KMS-11 (cell line): ENCODE measurements at regions not wholly inside any gene's neighbourhood (a gene's known extent, or its start where the extent isn't known, plus 50 kb on each side); places are given as distances from the start of the nearest gene placed in this dataset.

Experiments
- H2AFZ ChIP-seq: fragments of 200-600 bp; sonication (generic); 2 replicates; pipeline ENCODE4 v1.6.1; 2016; ENCODE audit warnings: antibody characterized with exemption, mixed run types, low read depth
- H3K27ac ChIP-seq: fragments of 200-600 bp; sonication (generic); 2 replicates; pipeline ENCODE4 v1.6.1; 2016; ENCODE audit warnings: mild to moderate bottlenecking, mixed run types
- H3K27me3 ChIP-seq: fragments of 200-600 bp; sonication (generic); 2 replicates; pipeline ENCODE4 v1.6.1; 2017; ENCODE audit warnings: mild to moderate bottlenecking, low read depth, mixed run types, moderate library complexity; ENCODE audit not compliant: insufficient read depth
- H3K36me3 ChIP-seq: fragments of 200-600 bp; sonication (generic); 2 replicates; pipeline ENCODE4 v1.6.1; 2017; ENCODE audit warnings: mild to moderate bottlenecking, mixed run types; ENCODE audit not compliant: insufficient read depth
- H3K4me1 ChIP-seq: fragments of 200-600 bp; sonication (generic); 2 replicates; pipeline ENCODE4 v1.6.1; 2016; ENCODE audit warnings: mild to moderate bottlenecking, low read depth, mixed run types; ENCODE audit not compliant: poor library complexity, severe bottlenecking
- H3K4me2 ChIP-seq: fragments of 200-600 bp; sonication (generic); 2 replicates; pipeline ENCODE4 v1.7.0; 2016; ENCODE audit warnings: mild to moderate bottlenecking, mixed run types
- H3K4me3 ChIP-seq: fragments of 200-600 bp; sonication (generic); IDR thresholded peaks from 2 replicates; pipeline ENCODE4 v1.6.1; 2017; ENCODE audit warnings: low read depth, low read length, mixed read lengths; ENCODE audit not compliant: insufficient read depth
- H3K79me2 ChIP-seq: fragments of 200-600 bp; sonication (generic); 2 replicates; pipeline ENCODE4 v1.6.1; 2016; ENCODE audit warnings: low read depth, mixed run types; ENCODE audit not compliant: insufficient read depth
- H3K9ac ChIP-seq: fragments of 200-600 bp; sonication (generic); 2 replicates; pipeline ENCODE4 v1.6.1; 2016; ENCODE audit warnings: mild to moderate bottlenecking, mixed run types
- H4K20me1 ChIP-seq: fragments of 200-600 bp; sonication (generic); 2 replicates; pipeline ENCODE4 v1.6.1; 2016; ENCODE audit warnings: mild to moderate bottlenecking, mixed run types; ENCODE audit not compliant: insufficient read depth
- TF ChIP-seq, protein P1 (sequence below): fragments of 200-600 bp; sonication (generic); conservative IDR thresholded peaks from 2 replicates; pipeline ENCODE4 v1.6.1; 2017; ENCODE audit warnings: low read depth, mild to moderate bottlenecking, antibody characterized with exemption, low read length, moderate library complexity, mixed read lengths

- Histone ChIP-seq H3K4me2 (no peak overlapping the region), H3K36me3 (no peaks in the 10 kb centered on the region), H3K79me2 (no peaks in the 10 kb centered on the region), H2AFZ (no peak overlapping the region), H3K9ac (no peak overlapping the region), H4K20me1 (no peaks in the 10 kb centered on the region), H3K4me3 (no peak overlapping the region), H3K27ac (no peak overlapping the region), H3K27me3 (no peaks in the 10 kb centered on the region), H3K4me1 (no peaks in the 10 kb centered on the region)
- TF ChIP-seq, protein P1, sequence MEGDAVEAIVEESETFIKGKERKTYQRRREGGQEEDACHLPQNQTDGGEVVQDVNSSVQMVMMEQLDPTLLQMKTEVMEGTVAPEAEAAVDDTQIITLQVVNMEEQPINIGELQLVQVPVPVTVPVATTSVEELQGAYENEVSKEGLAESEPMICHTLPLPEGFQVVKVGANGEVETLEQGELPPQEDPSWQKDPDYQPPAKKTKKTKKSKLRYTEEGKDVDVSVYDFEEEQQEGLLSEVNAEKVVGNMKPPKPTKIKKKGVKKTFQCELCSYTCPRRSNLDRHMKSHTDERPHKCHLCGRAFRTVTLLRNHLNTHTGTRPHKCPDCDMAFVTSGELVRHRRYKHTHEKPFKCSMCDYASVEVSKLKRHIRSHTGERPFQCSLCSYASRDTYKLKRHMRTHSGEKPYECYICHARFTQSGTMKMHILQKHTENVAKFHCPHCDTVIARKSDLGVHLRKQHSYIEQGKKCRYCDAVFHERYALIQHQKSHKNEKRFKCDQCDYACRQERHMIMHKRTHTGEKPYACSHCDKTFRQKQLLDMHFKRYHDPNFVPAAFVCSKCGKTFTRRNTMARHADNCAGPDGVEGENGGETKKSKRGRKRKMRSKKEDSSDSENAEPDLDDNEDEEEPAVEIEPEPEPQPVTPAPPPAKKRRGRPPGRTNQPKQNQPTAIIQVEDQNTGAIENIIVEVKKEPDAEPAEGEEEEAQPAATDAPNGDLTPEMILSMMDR, result no peak
Measured at GRCh38 chr1:70760154-70760553, 287.5 kb downstream of the PTGER3 start.

DNA sequence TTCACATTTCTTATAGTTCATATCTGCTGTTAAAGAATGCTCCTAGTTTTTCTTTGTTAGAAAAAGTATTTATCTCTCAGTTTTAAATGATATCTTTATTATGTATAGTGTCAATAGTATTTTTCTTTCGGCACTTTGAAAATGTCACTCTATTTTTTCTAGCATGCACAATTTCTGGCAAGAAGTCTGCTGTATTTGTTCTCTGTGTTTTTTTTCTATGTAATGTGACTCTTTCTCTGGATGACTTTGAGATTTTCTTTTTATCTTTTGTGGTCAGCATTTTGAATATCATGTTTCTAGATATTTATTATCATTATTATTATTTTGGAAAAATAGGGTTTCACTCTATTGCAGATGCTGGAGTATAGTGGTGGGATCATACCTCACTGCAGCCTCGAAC, 285.2 kb downstream of the PTGER3 start:
- no peaks in the 10 kb centered on the region for H3K79me2 ChIP-seq
- H3K9ac ChIP-seq, result no peak overlapping the region
- no peaks in the 10 kb centered on the region for H3K4me1 ChIP-seq
- H3K27me3 ChIP-seq, result no peaks in the 10 kb centered on the region
- H3K27ac ChIP-seq, result no peak overlapping the region
- H3K36me3 ChIP-seq, result no peaks in the 10 kb centered on the region
- TF ChIP-seq, protein P1, result no peak
- H2AFZ ChIP-seq, result no peak overlapping the region
- H4K20me1 ChIP-seq, result no peaks in the 10 kb centered on the region
- H3K4me2 ChIP-seq, result no peak overlapping the region
- H3K4me3 ChIP-seq, result no peak overlapping the region

GRCh38 chr1:70764747-70765146, 282.9 kb downstream of the PTGER3 start:
- Histone ChIP-seq H3K4me3 (no peak overlapping the region), H3K36me3 (no peaks in the 10 kb centered on the region), H4K20me1 (no peaks in the 10 kb centered on the region), H2AFZ (no peak overlapping the region), H3K27ac (no peak overlapping the region), H3K4me2 (no peak overlapping the region), H3K27me3 (no peaks in the 10 kb centered on the region), H3K4me1 (no peaks in the 10 kb centered on the region), H3K9ac (no peak overlapping the region), H3K79me2 (no peaks in the 10 kb centered on the region)
- TF ChIP-seq, protein P1, result no peak

DNA sequence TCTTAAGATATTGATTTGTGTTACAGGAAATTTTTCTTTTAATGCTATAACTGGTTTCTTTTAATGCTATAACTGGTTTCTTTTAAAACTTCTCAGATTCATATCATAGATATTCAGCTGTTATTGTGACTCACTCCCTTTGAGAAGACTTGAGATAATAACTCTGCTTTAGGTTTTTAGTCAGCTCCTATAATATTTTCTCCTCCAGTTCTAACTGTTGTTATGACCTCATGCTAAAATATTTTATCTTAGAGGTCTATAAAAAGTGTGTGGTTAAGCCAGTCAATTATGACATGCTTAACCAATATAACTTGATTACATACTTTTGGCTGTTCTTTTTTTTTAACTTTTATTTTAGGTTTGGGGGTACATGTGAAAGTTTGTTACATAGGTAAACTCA, 280.2 kb downstream of the PTGER3 start:
- H2AFZ ChIP-seq, result no peak overlapping the region
- no peak overlapping the region for H3K27ac ChIP-seq
- TF ChIP-seq, protein P1, result no peak
- no peak overlapping the region for H3K9ac ChIP-seq
- no peaks in the 10 kb centered on the region for H3K79me2 ChIP-seq
- H3K4me2 ChIP-seq, result no peak overlapping the region
- no peak overlapping the region for H3K4me3 ChIP-seq
- no peaks in the 10 kb centered on the region for H3K36me3 ChIP-seq
- H4K20me1 ChIP-seq, result no peaks in the 10 kb centered on the region
- no peaks in the 10 kb centered on the region for H3K27me3 ChIP-seq
- no peaks in the 10 kb centered on the region for H3K4me1 ChIP-seq

- no peak overlapping the region for H2AFZ ChIP-seq
- H3K36me3 ChIP-seq, result no peaks in the 10 kb centered on the region
- no peak overlapping the region for H3K9ac ChIP-seq
- H3K27me3 ChIP-seq, result no peaks in the 10 kb centered on the region
- no peak overlapping the region for H3K4me2 ChIP-seq
- H3K4me1 ChIP-seq, result no peaks in the 10 kb centered on the region
- no peaks in the 10 kb centered on the region for H4K20me1 ChIP-seq
- no peak overlapping the region for H3K27ac ChIP-seq
- H3K4me3 ChIP-seq, result no peak overlapping the region
- H3K79me2 ChIP-seq, result no peaks in the 10 kb centered on the region
- TF ChIP-seq, protein P1, result no peak
Measured at GRCh38 chr1:70768216-70768615, 279.4 kb downstream of the PTGER3 start.
